ENCODE measurements at regions not wholly inside any gene's neighbourhood (a gene's known extent, or its start where the extent isn't known, plus 50 kb on each side); places are given as distances from the start of the nearest gene placed in this dataset.
"Not testable (repeated sequence)": the region's sequence is repeated elsewhere in the genome, so short reads cannot be mapped to it uniquely, and the experiment has no call there.

DNA sequence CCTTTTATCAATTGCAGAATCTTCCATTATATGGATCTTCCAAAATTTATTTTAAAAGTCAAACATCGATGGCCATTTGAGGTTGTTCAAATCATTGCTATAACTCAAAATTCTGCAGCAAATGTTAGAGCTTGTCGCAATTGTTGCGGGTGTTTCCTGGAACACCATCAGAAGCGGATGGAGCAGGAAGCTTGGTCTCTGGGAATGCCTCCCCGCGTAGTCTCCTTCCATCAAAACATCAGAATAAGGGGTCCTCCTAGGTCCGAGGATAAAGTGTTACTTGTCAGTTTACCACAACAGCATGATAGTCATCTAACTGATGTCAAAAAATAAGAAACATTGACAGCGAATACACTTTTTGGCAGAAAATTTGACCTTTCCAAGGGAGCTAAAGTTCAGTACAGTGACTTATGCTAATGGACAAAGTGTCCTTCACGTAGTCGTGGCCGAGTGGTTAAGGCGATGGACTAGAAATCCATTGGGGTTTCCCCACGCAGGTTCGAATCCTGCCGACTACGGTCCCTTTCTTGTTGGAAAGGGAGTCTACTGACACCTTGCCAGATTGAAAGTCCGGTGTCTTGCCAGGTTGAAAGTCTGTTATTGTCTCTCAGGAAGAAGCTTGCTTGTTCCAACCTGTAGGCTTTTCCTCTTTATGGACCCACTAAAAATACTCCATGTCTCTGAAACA, 59.0 kb upstream of the ZNF184 start:
- DNase-seq, result no peak

- DNase-seq, result not testable (repeated sequence)
These were observed 56.9 kb upstream of the ZNF184 start for GRCh38 chr6:27529796-27530195.

DNA sequence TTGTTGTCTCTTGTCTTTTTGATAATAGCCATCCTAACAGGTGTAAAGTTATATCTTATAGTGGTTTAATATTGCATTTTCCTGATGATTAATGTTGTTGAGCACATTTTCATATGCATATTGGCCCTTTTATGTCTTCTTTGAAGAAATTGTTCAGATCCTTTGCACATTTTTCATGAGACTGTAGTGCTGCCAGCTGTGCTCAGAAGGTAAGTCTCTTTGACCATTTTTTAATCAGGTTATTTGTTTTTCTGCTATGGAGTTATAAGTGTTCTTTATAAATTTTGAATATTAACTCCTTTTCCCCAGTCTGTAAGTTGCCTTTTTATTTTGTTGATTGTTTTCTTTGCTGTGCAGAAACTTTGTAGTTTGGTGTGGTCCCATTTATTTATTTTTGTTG, 55.8 kb upstream of the ZNF184 start:
- no peak for DNase-seq
